IMR-90 (cell line): ENCODE measurements at regions not wholly inside any gene's neighbourhood (a gene's known extent, or its start where the extent isn't known, plus 50 kb on each side); places are given as distances from the start of the nearest gene placed in this dataset.

Experiments used
- ATAC-seq: fragments of 200-7000 bp; cut with Tn5 transposase; 2 replicates; pipeline ENCODE4 v1.9.1; 2020; ENCODE audit warnings: low read depth, mild to moderate bottlenecking, moderate library complexity
- BruUV-seq: library from RNA; stranded (reverse); fragments of 400-500 nt; replicated peaks from 2 replicates; lab custom pipeline; 2021; lab: Mats Ljungman, UMichigan
- CTCF ChIA-PET: fragments of 300-600 bp; formaldehyde crosslinking; extraction: SDS; loops from one replicate; lab custom pipeline; 2021; ENCODE audit warnings: antibody characterized with exemption; lab: Yijun Ruan, JAX
- POLR2A ChIA-PET: fragments of 300-600 bp; sonication (Branson Sonifier 250); formaldehyde crosslinking; loops from one replicate; lab custom pipeline; 2022; ENCODE audit warnings: antibody characterized with exemption; ENCODE audit not compliant: unreplicated experiment; lab: Charles Lee
- DNase-seq: peaks from one replicate; pipeline ENCODE4 v3.0.0; 2013
- H2AFZ ChIP-seq: replicated peaks from 2 replicates; pipeline ENCODE3; 2013; ENCODE audit warnings: low read length, mild to moderate bottlenecking; ENCODE audit not compliant: poor library complexity
- H2AK5ac ChIP-seq: 2 replicates; pipeline ENCODE4 v1.6.1; 2013; ENCODE audit warnings: low read depth, low read length, inconsistent platforms
- H2AK9ac ChIP-seq: replicated peaks from 2 replicates; pipeline ENCODE3; 2013; ENCODE audit warnings: mild to moderate bottlenecking, low read depth, low read length, moderate library complexity; ENCODE audit not compliant: poor library complexity
- H2BK120ac ChIP-seq: 2 replicates; pipeline ENCODE4 v1.6.1; 2013; ENCODE audit warnings: low read depth, low read length, inconsistent platforms
- H2BK15ac ChIP-seq: 3 replicates; pipeline ENCODE4 v1.6.1; 2013; ENCODE audit warnings: low read depth, low read length, inconsistent platforms
- H2BK20ac ChIP-seq: 2 replicates; pipeline ENCODE4 v1.6.1; 2013; ENCODE audit warnings: low read depth, mild to moderate bottlenecking, inconsistent platforms, low read length, moderate library complexity
- H2BK5ac ChIP-seq: 2 replicates; pipeline ENCODE4 v1.6.1; 2013; ENCODE audit warnings: mild to moderate bottlenecking, low read depth, low read length, inconsistent platforms; ENCODE audit not compliant: poor library complexity, severe bottlenecking
- H3K14ac ChIP-seq: replicated peaks from 2 replicates; pipeline ENCODE4 v1.6.1; 2013; ENCODE audit warnings: low read depth, low read length, inconsistent platforms
- H3K18ac ChIP-seq: 2 replicates; pipeline ENCODE4 v1.6.1; 2013; ENCODE audit warnings: low read depth, low read length, control low read depth
- H3K23ac ChIP-seq: 2 replicates; pipeline ENCODE4 v1.6.1; 2013; ENCODE audit warnings: low read depth, low read length, inconsistent platforms
- H3K27ac ChIP-seq: 2 replicates; pipeline ENCODE4 v1.5.1; 2013; ENCODE audit warnings: mild to moderate bottlenecking, control low read depth, low read length; ENCODE audit not compliant: insufficient read depth
- H3K27me3 ChIP-seq: 2 replicates; pipeline ENCODE4 v1.6.1; 2013; ENCODE audit warnings: low read length; ENCODE audit not compliant: control insufficient read depth, insufficient read depth
- H3K36me3 ChIP-seq: 2 replicates; pipeline ENCODE4 v1.6.1; 2013; ENCODE audit warnings: low read length, mixed read lengths; ENCODE audit not compliant: control insufficient read depth, insufficient read depth
- H3K4ac ChIP-seq: 2 replicates; pipeline ENCODE4 v1.6.1; 2013; ENCODE audit warnings: low read depth, low read length, inconsistent platforms
- H3K4me1 ChIP-seq: 2 replicates; pipeline ENCODE4 v1.6.1; 2013; ENCODE audit warnings: low read length, mixed read lengths; ENCODE audit not compliant: control insufficient read depth, insufficient read depth
- H3K4me2 ChIP-seq: 2 replicates; pipeline ENCODE4 v1.6.1; 2013; ENCODE audit warnings: low read depth, mild to moderate bottlenecking, control low read depth, low read length, moderate library complexity
- H3K4me3 ChIP-seq: 2 replicates; pipeline ENCODE4 v1.5.1; 2013; ENCODE audit warnings: low read depth, mild to moderate bottlenecking, control low read depth, low read length, moderate library complexity; ENCODE audit not compliant: insufficient read depth
- H3K56ac ChIP-seq: 2 replicates; pipeline ENCODE4 v1.6.1; 2013; ENCODE audit warnings: low read length, inconsistent platforms; ENCODE audit not compliant: insufficient read depth; ENCODE audit errors: extremely low read depth
- H3K79me1 ChIP-seq, 2 experiments: 2 replicates each; pipeline ENCODE4 v1.6.1; 2013; ENCODE audit warnings: low read length in 2 of 2, inconsistent platforms in 1 of 2, low read depth in 1 of 2
- H3K9ac ChIP-seq: 2 replicates; pipeline ENCODE4 v1.6.1; 2013; ENCODE audit warnings: low read depth, low read length, control low read depth
- H3K9me1 ChIP-seq: 2 replicates; pipeline ENCODE4 v1.6.1; 2013; ENCODE audit warnings: low read length, inconsistent platforms; ENCODE audit not compliant: insufficient read depth
- H3K9me3 ChIP-seq: 2 replicates; pipeline ENCODE4 v1.6.1; 2013; ENCODE audit warnings: low read length; ENCODE audit not compliant: control insufficient read depth, insufficient read depth
- H4K20me1 ChIP-seq: 2 replicates; pipeline ENCODE4 v1.6.1; 2013; ENCODE audit warnings: low read length, inconsistent platforms; ENCODE audit not compliant: insufficient read depth
- H4K5ac ChIP-seq: 2 replicates; pipeline ENCODE4 v1.6.1; 2013; ENCODE audit warnings: mild to moderate bottlenecking, low read depth, low read length, control low read depth
- H4K8ac ChIP-seq, 2 experiments: 2 replicates each; pipeline ENCODE4 v1.6.1; 2013; ENCODE audit warnings: low read depth in 2 of 2, low read length in 2 of 2, control low read depth in 1 of 2, inconsistent platforms in 1 of 2
- H4K91ac ChIP-seq: 2 replicates; pipeline ENCODE4 v1.6.1; 2013; ENCODE audit warnings: low read depth, low read length, inconsistent platforms; ENCODE audit not compliant: insufficient read depth
- MAZ ChIP-seq: IDR thresholded peaks from 2 replicates; pipeline ENCODE4 v1.6.1; 2012; ENCODE audit warnings: low read depth, mild to moderate bottlenecking, low read length, improper control_type of control experiment, moderate library complexity, borderline replicate concordance
- POLR2A ChIP-seq: IDR thresholded peaks from 2 replicates; pipeline ENCODE4 v1.6.1; 2012; ENCODE audit warnings: mild to moderate bottlenecking, low read depth, low read length
- RAD21 ChIP-seq: IDR thresholded peaks from 2 replicates; pipeline ENCODE4 v1.6.1; 2012; ENCODE audit warnings: low read length, improper control_type of control experiment
- SMC3 ChIP-seq: fragments of 150-350 bp; IDR thresholded peaks from 2 replicates; pipeline ENCODE4 v1.6.1; 2016; ENCODE audit warnings: low read depth, mild to moderate bottlenecking, antibody characterized with exemption, low read length, moderate library complexity
- WGBS, 2 experiments: methylation state at CpG; one replicate each; pipeline versions ENCODE4 v1.1.5 to v1.1.7; 2013; ENCODE audit warnings: missing lambda C conversion rate in 2 of 2; ENCODE audit not compliant: insufficient read length in 1 of 2; ENCODE audit errors: extremely low coverage in 2 of 2; 5-methylcytosine and 5-hydroxymethylcytosine counted together
- dilution Hi-C: fragments of 300-500 bp; cut with HindIII; formaldehyde crosslinking; loops from one replicate; pipeline ENCODE4 v1.14.3; 2018; ENCODE audit warnings: low sequenced_read_pairs; ENCODE audit not compliant: unreplicated experiment
- in situ Hi-C: fragments of 300-500 bp; cut with MboI; formaldehyde crosslinking; loops from 3 replicates; pipeline ENCODE4 v1.14.3; 2019; ENCODE audit warnings: low sequenced_read_pairs, inconsistent platforms, mixed read lengths
- intact Hi-C: fragments of 100-400 bp; cut with micrococcal nuclease; formaldehyde crosslinking; loops from 2 replicates; pipeline ENCODE4 v1.10.0; 2022
- TF ChIP-seq, protein P1 (sequence below): fragments of 150-350 bp; IDR thresholded peaks from 2 replicates; pipeline ENCODE4 v1.6.1; 2017; ENCODE audit warnings: mild to moderate bottlenecking, antibody characterized with exemption, low read length, low read depth

GRCh38 chr10:117476716-117477115, 65.8 kb upstream of the EMX2 start:
- Histone ChIP-seq H4K8ac (no peak overlapping the region), H4K91ac (no peak overlapping the region), H3K4ac (no peak overlapping the region), H3K4me1 (no peaks in the 10 kb centered on the region), H3K14ac (no peak overlapping the region), H3K79me1 (no peaks in the 10 kb centered on the region), H3K27me3 (no peaks in the 10 kb centered on the region), H3K56ac (no peak overlapping the region), H2AK9ac (no peak overlapping the region), H4K5ac (no peak overlapping the region), H3K36me3 (no peaks in the 10 kb centered on the region), H3K9ac (no peak overlapping the region), H2BK5ac (no peak overlapping the region), H3K27ac (no peak overlapping the region), H3K4me3 (no peak overlapping the region), H2BK120ac (no peak overlapping the region), H2AFZ (no peak overlapping the region), H3K23ac (no peak overlapping the region), H2AK5ac (no peak overlapping the region), H3K18ac (no peak overlapping the region), H4K20me1 (no peaks in the 10 kb centered on the region), H3K9me3 (no peaks in the 10 kb centered on the region; the same call in 1 of the 2 replicates), H3K9me1 (no peaks in the 10 kb centered on the region), H2BK15ac (no peak overlapping the region), H2BK20ac (no peak overlapping the region), H3K4me2 (no peak overlapping the region)
- intact Hi-C loops (loop anchor here (10.0 kb wide), 1 partner anchor 262 kb away; no protein-coding TSS in a partner anchor), dilution Hi-C loops (no loop called here), in situ Hi-C loops (no loop called here)
- ChIA-PET POLR2A (no interaction called here), CTCF (no interaction called here)
- no peak for DNase-seq
- no CpG with 5 or more reads among the region's 3 CpGs for WGBS, 2 experiments
- TF ChIP-seq, protein P1, sequence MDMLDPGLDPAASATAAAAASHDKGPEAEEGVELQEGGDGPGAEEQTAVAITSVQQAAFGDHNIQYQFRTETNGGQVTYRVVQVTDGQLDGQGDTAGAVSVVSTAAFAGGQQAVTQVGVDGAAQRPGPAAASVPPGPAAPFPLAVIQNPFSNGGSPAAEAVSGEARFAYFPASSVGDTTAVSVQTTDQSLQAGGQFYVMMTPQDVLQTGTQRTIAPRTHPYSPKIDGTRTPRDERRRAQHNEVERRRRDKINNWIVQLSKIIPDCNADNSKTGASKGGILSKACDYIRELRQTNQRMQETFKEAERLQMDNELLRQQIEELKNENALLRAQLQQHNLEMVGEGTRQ, result no peak
- TF ChIP-seq SMC3, result no peak
- TF ChIP-seq POLR2A, result no peak
- TF ChIP-seq RAD21, result no peak
- no peak for TF ChIP-seq MAZ
- ATAC-seq, result no peak
- BruUV-seq, result no TSS peak
